GM18909 (cell line): ENCODE measurements at regions not wholly inside any gene's neighbourhood (a gene's known extent, or its start where the extent isn't known, plus 50 kb on each side); places are given as distances from the start of the nearest gene placed in this dataset.
"Not testable (repeated sequence)": the region's sequence is repeated elsewhere in the genome, so short reads cannot be mapped to it uniquely, and the experiment has no call there.

Experiments used
- ATAC-seq: cut with Tn5 transposase; IDR thresholded peaks from one replicate; pipeline ENCODE4 v1.9.1; 2021; ENCODE audit warnings: mild to moderate bottlenecking; ENCODE audit not compliant: unreplicated experiment, poor library complexity

DNA sequence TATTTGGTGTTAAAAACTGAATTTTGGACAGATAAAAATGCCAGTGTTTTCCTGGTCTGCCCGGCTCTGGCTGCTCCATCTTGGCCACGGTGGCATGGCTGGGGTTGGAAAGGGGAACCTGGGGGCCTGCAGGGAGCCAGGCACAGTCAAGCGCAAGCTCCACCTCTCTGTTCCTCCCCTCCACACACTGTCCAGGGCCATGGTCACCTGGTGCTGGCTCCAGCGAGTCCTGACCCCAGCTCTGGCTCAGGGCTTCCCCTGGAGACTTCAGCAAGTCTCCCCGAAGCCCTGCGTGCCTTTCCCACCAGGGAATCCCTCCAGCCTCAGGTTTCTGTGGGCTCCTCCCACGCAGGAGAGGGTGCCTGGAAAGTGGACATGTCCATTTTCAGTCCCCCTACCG, 298.5 kb downstream of the QKI start:
- ATAC-seq, result no peak

DNA sequence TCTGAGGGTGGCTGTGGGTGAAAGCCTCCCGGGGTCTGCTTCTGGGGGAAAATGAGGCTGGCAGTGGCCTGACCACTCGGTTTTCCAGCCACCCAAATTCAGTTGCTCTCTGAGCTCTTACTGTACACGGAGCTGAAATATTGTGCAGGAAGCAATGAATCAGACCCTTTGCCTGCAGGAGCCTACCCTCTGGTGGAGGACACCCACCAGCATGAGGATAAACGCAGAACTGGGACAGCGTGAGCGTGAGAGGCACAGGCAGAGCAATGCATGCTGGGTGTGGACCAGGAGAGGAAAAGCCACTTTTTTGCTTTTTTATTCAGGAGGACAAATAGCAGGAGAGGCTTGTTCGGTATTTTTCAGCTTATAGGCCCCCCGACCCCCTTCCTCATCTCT, 298.0 kb downstream of the QKI start:
- no peak for ATAC-seq

DNA sequence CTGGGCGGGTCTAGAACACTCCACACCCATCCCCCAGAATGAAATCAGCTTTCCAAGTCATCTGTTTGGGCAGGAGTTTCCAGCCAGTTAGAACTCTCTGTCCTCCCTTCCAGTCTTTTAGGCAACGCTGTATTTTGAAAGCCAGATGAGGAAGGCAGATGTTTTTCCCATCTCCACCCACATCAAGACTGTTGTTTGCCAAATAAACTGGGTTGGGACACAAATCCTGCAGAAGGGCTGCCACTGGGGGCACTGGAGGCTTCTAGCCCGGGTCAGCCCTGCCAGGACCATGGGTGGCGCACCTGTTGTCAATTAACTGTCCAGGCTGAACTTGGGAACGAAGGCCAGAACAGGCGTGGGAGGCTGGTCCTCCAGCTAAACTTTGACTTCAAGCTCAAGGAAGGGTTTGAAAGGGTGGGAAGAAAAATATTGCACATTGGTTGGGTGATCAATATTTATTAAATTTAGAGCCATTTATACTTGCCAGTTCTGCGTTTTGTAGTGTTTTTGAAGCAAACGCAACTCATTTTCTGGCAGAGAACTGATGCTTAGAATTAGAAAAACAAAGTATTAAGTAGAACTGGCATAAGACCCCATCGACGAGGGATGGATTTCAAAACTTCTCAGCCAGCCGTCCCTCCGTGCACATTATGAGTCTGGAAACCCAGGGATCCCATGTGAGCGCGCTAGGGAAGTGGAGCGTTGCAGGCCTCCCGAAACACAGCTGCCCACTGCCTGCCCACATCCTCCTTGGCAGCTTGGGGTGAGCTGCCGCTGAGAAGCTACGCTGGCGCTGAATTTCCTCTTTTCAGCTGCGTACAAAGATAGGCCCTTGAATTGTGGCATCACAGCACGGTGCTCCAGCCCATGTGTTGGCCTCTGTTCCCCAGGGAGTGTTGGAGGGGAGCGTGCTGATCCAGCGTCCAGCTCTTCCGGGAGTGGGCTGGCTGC, 297.4 kb downstream of the QKI start:
- ATAC-seq, result peak; percentile 55

DNA sequence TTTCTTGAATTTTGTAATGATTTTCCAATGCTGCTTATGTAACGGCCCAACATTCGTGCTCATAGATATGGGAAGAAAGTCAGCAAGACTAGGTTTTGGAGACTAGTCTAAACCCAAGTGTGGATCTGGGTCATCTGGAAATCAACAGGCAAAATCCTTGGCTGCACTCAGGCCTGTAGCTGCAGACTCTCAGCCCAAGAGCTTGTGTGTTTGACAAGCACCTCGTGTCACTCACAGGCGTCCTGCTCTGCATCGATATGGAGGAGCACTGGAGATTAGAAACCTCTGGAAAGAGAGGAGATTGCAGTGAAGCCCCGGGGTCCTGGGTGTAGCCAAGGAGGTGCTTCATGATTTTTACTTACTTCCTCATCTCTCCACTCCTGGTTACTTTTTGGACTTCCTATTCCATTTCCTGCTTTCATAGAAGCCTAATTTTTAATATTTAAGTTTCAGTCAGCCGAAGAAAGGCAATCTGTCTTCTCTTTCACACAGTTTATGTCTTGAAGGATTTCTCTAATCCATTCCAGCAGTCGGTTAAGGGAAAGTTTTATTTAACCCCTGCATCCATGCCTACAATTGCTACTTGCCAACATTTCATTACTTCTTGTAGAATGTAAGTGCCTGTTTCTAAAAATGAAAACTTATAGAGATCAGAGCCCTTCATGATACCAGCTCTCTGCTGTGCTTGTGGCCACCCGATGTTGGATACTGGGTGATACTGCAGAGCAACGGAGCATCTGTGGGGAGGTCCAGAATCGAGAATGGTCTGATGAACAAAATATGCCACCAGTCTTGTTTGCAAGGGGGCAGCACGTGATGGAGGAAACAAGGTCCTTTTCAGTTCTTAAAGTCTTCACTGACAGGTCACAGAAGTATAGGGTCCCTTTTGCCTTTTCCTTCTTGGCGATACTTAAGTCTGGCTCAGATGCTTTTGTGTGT, 296.3 kb downstream of the QKI start:
- ATAC-seq, result no peak

DNA sequence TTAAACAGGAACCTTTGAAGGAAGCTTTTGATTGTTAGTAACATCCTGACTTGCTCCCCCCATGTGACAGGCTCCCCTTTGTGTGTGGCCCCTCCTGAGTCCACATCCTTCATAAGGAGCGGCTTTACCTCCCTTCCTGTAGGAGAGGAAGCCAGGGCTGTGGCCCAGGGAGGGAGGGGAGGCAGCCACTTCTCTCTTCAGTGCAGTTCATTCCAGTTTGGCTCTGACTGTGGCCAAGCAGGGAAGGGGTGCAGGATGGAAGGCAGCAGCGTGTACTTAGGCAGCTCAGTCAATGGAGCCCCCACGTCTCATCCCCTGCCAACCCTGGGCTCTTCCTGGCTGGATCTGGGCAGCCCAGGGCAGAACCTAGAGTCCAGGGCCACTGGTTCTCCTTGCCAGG, 295.2 kb downstream of the QKI start:
- no peak for ATAC-seq

DNA sequence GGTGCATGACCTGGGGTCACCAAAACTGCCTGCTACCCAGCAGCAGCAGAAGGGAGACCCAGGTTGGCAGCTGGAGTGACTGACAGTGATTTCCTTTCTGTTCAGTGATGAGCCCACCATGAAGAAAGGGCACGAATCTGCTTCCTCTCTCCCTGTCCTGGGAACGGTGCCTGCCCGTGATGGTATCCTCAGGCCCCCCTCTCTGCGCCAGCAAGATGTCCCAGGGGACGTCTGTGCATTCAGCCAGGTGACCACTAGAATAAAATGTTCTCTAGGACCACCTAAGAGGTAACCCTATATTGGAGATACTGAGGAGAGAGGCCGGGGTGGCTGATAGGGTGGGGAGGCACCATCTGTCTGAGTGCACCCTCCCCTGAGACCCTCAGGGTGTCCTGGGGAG, 294.7 kb downstream of the QKI start:
- no peak for ATAC-seq

DNA sequence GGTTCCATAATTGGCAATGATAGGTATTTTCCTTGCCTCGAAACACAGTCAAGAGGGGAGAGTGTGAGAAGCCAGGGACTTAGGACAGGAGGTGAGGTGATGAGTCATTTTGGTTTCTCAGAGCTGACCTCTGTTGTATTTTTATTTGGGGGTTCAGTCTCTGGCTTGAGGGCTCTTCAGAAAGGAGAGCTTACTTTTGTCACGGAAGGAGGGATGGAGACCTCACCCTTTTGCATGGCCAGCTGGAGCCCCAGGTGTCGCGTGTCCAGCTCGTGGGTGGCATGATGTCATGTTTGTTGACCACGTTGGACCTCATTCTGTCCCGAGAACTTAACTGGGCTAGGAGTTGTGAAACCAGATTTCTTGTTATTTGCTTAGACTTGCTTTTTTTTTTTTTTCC, 293.9 kb downstream of the QKI start:
- ATAC-seq, result peak; percentile 59

DNA sequence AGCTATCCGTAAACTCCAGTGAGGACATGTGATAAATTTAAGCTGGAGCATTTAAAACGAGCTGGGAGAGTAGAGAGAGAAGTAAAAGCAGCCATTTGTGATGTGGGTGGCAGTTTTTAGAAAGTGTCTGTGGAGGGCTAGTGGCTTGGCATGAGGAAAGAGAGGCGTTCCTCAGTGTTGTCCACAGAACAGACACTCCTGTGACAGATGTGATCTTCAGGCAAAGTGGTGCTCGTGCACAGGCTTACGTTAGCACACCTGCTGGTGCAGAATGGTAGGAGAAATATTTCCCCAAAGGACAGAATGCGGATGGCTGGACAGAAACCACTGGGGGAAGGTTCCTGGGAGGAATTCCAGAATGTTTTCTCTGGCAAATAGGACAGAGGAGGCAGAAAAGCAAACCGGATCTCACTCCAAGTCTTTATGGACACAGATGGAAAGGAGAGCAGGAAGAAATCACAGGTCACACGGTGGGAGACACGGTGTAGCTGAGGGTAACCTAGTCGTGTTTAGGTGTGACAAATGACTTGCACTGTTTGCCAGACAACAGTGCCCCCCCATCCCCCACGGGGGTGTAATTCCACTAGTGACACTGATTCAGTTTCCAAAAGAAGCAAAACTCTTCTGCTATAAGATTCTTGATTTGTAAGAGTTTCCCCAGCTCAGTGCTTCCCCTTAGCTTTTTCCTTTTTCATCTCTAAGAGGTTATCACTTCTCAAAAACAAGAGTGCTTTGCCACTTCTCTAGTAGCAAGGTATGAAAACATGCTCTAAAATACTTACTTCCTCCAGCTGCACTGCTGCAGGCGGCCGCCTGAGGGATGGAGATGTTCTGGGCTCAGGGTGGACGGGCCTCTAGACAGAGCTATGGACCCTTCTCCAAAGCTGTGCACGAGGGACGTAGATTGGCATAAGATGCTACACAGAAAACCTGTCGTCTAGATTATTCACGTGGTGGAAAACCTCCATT, 293.2 kb downstream of the QKI start:
- peak; percentile 47 for ATAC-seq

DNA sequence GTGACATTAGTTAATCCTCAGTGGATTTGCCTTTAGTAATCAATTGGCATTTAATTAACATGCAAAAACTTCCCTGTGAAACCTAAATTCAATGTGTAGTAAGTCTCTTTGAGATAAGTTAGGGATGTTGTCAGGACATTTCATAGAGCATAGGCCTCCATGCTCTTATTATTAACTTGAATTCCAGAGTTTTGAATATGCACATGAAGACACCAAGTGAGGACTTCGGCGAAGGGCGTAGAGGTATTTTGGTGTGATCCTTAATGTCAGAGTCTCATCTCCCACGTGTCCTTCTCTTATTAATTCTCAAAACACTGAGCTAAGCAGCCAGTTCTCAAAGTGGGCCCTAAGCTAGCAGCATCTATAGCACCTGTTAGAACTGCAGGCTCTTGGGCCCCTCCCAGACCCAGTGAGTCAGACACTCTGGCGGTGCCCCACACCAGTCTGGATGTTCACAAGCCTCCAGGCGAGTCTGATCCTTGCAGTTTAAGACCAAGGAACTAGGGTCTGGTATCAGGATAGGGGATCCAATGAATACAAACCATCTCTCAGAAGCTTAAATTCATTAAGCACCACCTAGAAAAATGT, 292.1 kb downstream of the QKI start:
- ATAC-seq, result no peak

DNA sequence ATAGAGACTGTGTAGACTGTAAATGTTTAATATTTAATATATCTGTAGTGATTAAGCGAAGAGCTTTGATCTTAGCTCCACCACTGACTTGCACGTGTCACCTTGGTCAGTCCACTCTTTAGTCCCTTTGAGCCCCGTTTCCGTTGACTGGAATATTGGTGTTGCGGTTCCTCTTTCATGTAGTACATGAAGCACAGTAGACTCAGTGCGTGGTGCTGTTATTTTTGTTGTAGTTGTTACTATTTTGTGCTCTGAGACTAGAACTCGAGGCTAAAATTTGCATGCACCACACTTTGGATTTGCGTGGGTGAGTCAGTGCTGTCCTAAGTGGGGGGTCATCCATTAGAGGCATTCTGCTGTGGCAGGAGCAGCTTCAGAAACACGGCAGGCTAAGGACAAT, 291.4 kb downstream of the QKI start:
- peak; percentile 60 for ATAC-seq

DNA sequence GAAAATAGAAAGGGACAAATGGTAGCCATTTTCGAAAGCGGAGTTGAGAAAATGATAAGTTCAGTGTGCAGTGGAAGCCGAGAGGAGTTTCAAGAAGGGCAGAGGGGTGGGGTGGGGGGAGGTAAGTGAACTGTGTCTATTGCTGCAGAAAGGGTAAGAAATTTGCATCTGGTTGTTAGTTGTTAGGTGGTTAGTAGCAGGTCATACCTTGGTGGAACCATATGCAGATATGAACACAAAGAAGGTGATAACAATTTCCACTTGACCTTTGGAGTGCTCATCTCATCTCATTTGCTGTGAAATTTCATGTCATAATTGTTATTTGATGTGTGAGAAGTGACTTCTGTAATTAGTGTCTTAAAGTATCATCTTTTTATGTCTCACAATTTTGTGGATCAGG, 288.2 kb downstream of the QKI start:
- peak; percentile 30 for ATAC-seq

DNA sequence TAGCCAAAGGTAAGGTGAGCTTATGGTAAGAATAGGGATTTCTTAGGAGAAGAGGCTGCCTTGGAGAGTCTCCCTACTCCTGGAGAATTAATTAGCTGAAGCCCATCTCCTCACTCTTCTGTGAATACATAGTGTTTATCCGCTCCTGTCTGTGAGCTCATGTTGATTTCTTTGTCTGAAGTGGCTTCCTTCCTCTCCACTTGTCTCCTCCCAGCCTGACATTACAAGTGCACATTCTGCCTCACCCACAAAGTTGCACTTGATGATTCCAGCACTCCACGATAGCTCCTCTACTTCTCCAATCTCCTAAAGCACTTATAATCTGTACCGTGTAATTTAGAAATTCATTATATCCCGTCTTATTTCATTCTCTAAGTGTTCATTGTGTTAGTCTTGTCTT, 287.2 kb downstream of the QKI start:
- no peak for ATAC-seq

DNA sequence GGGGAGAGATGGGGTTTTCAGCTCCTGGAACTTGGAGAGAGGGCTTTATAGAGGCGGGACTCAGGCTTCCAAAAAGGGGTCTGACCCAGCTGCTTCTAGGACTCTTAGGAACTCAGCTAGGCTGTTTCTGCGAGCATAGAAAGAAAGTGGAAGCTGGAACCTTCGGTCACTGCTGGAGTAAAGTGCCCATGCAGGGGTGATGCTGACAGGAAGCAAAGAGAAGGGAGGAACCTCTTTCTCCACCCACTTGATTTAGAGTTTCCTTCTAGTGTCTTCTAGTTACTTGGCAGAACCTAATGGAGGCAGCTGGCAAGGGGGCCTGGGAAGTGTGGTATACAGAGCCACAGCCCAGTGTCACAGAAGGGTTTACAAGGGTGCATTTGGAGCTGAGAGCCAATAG, 283.6 kb downstream of the QKI start:
- no peak for ATAC-seq

DNA sequence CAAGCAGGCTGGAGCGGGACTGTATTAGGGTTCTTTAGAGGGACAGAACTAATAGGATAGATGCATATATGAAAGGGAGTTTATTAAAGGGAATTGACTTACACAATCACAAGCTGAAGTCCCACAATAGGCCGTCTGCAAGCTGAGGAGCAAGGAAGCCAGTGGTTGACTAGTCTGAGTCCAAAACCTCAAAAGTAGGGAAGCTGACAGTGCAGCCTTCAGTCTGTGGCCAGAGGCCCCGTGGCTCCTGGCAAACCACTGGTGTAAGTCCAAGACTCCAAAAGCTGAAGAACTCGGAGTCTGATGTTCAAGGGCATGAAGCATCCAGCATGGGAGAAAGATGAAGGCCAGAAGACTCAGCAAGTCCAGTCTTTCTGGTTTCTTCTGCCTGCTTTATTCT, 281.8 kb downstream of the QKI start:
- ATAC-seq, result not testable (repeated sequence)

DNA sequence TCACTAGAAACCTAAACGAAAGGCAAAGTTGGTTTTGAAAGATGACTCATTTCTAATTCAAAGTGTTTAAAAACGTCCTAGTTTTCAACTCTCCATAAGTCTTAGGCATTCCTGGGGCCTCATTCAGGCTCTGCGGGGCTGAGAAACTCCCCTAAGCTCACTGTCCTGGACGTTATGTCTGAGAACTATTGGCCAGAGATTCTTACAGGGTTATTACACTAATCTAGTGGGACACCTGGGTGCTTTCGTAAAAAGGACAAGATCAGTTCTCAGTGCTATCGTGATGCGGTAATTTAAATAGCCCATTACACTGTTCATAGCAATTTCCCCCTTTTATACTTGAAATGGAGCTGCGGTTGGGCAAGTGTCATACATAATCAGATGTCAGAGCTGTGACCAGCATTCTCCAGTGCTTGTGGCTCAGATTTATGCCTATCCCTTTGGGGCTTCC, 280.9 kb downstream of the QKI start:
- ATAC-seq, result no peak

DNA sequence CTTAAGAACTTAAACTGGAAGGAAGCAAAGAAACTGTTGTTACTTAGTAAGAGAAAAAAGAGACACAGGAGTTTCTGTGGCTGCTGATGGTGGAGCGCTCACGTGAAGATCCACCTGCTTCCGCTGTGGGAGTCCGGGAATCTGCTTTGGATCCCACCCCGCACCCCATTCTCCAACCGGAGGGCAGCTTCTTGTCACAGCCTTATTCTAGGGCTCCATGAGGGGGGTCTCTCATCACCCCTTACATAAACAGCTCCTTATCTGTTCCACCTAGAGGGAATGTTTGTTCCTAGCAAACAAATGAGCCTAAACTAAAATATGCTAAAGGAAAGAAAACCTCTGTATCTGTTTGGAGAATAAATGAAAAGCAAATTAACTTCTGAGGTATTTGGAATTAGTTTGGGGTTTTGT, 280.5 kb downstream of the QKI start:
- no peak for ATAC-seq

DNA sequence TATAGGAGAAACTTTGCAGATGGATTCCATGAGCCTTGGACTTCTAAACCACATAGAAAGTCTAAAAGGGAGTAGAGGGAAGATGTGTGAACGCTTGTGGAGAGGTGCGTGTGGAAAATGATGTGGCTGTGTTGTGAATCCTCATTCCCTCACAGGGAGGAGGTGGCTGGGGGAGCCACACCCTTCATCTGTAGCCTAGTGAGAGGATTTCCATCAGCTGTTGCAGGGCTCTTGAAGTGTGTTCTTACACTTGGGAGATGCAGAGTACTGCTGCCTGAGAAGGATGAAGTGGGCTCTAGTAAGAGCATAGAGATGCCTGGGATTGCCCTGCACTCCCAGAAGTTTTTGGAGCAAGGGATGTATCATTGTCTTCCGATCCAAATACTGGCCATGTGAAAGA, 279.6 kb downstream of the QKI start:
- no peak for ATAC-seq

DNA sequence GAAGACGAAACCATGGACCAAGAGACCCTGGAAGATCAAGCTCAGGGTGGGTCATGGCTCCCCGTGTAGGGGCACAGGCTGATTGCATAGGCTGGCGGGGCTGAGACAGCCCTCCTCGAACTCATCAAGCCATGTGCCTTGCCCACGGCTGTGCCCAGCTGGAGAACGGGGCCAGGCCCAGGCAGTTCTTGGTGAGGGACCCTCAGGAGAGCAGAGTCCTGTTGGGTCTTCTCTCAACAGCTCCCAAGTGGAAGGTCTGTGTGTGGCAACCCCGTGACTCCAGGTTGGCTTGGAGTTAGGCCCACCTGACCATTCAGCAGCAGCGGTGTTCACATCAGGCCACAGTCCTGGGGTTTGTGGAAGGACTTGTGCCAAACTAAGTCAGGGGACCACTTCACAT, 276.5 kb downstream of the QKI start:
- ATAC-seq, result no peak

DNA sequence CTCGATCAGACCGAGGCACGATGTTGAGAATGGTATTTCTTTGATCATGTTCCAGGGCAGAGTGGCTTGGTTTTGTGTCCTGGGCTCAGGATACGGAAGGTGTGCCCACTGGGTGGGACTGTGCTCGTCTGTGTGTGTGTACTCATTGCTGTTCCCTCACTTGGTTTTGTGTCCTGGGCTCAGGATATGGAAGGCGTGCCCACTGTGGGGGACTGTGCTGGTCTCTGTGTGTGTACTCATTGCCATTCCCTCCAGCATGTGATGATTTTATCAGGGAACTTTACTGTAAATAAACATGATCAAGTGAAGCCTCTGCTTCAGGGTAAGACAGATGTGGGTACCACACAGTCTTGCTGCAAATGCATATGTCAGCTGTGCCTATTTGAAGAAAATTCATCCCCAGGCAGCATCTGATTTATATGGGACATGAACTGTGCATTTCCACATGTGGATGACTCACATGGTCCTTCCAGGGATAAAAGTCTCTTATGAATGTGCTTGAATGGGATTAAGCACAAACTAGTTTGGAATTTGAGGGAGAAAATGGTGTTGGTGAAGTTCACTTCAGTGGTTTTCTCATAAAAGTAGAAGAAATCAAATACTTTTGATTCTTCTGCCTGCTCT, 274.3 kb downstream of the QKI start:
- no peak for ATAC-seq
